ENCODE measurements at regions not wholly inside any gene's neighbourhood (a gene's known extent, or its start where the extent isn't known, plus 50 kb on each side); places are given as distances from the start of the nearest gene placed in this dataset.

- ChIA-PET CTCF (no interaction called here), POLR2A (no interaction called here)
- no TSS peak for BruUV-seq (replicated peaks)
- H3K4me1 ChIP-seq (ENCODE audit: control insufficient read depth, insufficient read depth, low read length), result no peaks in the 10 kb centered on the region
- TF ChIP-seq REST (IDR thresholded peaks at IDR 0.05; ENCODE audit: insufficient read depth in 1 of 2, low read depth in 2 of 2, low read length in 1 of 2), result no peak
- no peak for TF ChIP-seq POLR2AphosphoS5 (IDR thresholded peaks at IDR 0.05; ENCODE audit: low read depth, low read length)
- no peak for TF ChIP-seq SIN3A (IDR thresholded peaks at IDR 0.05; ENCODE audit: borderline replicate concordance, insufficient read depth, low read depth, low read length)
- TF ChIP-seq TCF7L2 (IDR thresholded peaks at IDR 0.05; ENCODE audit: low read depth, low read length), result no peak
- TF ChIP-seq CTCF (IDR thresholded peaks at IDR 0.05), result no peak
- H3K4me3 ChIP-seq (ENCODE audit: low read depth in 2 of 2, low read length in 2 of 2), result no peak overlapping the region
- no peak overlapping the region for H3K27ac ChIP-seq (ENCODE audit: low read length)
- H3K9me3 ChIP-seq (ENCODE audit: control insufficient read depth, insufficient read depth, low read depth, low read length), result no peaks in the 10 kb centered on the region
- intact Hi-C loops (cut with micrococcal nuclease; ENCODE audit: unreplicated experiment) (no loop called here), in situ Hi-C loops (cut with HindIII; ENCODE audit: low pct_unique_long_range_greater_than_20kb, low sequenced_read_pairs) (no loop called here)
- H3K27me3 ChIP-seq (ENCODE audit: control insufficient read depth, insufficient read depth, low read length), result no peaks in the 10 kb centered on the region
- no peaks in the 10 kb centered on the region for H3K36me3 ChIP-seq (ENCODE audit: control insufficient read depth, insufficient read depth, low read length)
- ATAC-seq (no peak), DNase-seq (ENCODE audit: low read depth, low spot score) (no peak)
These were observed 959.6 kb upstream of the NDST4 start for GRCh38 chr4:116073051-116073450.

DNA sequence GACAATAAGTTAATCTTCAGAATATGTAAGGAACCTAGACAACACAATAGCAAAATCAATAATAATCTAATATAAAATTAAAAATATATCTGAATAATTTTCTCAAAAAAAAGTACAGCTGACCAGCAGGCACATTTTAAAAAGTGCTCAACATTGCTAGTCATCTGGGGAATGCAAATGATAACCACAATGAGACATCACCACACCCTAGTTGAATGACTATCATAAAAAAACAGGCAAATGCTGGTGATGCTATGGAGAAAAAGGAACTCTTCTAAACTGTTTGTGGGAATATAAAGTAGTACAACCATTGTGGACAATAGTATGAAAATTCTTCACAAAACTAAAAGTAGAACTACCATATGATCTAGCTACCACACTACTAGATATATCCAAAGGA is 956.9 kb upstream of the NDST4 start:
- H3K27ac ChIP-seq (ENCODE audit: low read length), result no peak overlapping the region
- in situ Hi-C loops (cut with HindIII; ENCODE audit: low pct_unique_long_range_greater_than_20kb, low sequenced_read_pairs), result no loop called here
- intact Hi-C loops (cut with micrococcal nuclease; ENCODE audit: unreplicated experiment), result no loop called here
- no peaks in the 10 kb centered on the region for H3K36me3 ChIP-seq (ENCODE audit: control insufficient read depth, insufficient read depth, low read length)
- ChIA-PET POLR2A (no interaction called here), CTCF (no interaction called here)
- H3K27me3 ChIP-seq (ENCODE audit: control insufficient read depth, insufficient read depth, low read length), result no peaks in the 10 kb centered on the region
- H3K9me3 ChIP-seq (ENCODE audit: control insufficient read depth, insufficient read depth, low read depth, low read length), result no peaks in the 10 kb centered on the region
- ATAC-seq (no peak), DNase-seq (ENCODE audit: low read depth, low spot score) (no peak)
- no peak for TF ChIP-seq TCF7L2 (IDR thresholded peaks at IDR 0.05; ENCODE audit: low read depth, low read length)
- no peak for TF ChIP-seq REST (IDR thresholded peaks at IDR 0.05; ENCODE audit: insufficient read depth in 1 of 2, low read depth in 2 of 2, low read length in 1 of 2)
- TF ChIP-seq POLR2AphosphoS5 (IDR thresholded peaks at IDR 0.05; ENCODE audit: low read depth, low read length), result no peak
- TF ChIP-seq SIN3A (IDR thresholded peaks at IDR 0.05; ENCODE audit: borderline replicate concordance, insufficient read depth, low read depth, low read length), result no peak
- no peak for TF ChIP-seq CTCF (IDR thresholded peaks at IDR 0.05)
- no peaks in the 10 kb centered on the region for H3K4me1 ChIP-seq (ENCODE audit: control insufficient read depth, insufficient read depth, low read length)
- no peak overlapping the region for H3K4me3 ChIP-seq (ENCODE audit: low read depth in 2 of 2, low read length in 2 of 2)
- BruUV-seq (replicated peaks), result no TSS peak
